ENCODE measurements at regions not wholly inside any gene's neighbourhood (a gene's known extent, or its start where the extent isn't known, plus 50 kb on each side); places are given as distances from the start of the nearest gene placed in this dataset.

GRCh38 chr2:147449323-147449991 lies 395.4 kb upstream of the ACVR2A start:
- Mint-ChIP-seq H3K27me3 (ENCODE audit: unreplicated experiment) (peaks cover 12% of the 10 kb centered on the region), H3K27ac (ENCODE audit: unreplicated experiment) (no peak overlapping the region), H3K4me1 (ENCODE audit: unreplicated experiment) (peaks cover 1% of the 10 kb centered on the region), H3K9me3 (ENCODE audit: unreplicated experiment) (no peaks in the 10 kb centered on the region), H3K36me3 (ENCODE audit: unreplicated experiment) (no peaks in the 10 kb centered on the region), H3K4me3 (ENCODE audit: unreplicated experiment) (no peak overlapping the region)
- DNase-seq (ENCODE audit: extremely low spot score, unreplicated experiment): no peak
- no peak for TF ChIP-seq CTCF (IDR thresholded peaks at IDR 0.05)

- Mint-ChIP-seq H3K36me3 (ENCODE audit: unreplicated experiment) (no peaks in the 10 kb centered on the region), H3K4me3 (ENCODE audit: unreplicated experiment) (no peak overlapping the region), H3K27me3 (ENCODE audit: unreplicated experiment) (peaks cover 2% of the 10 kb centered on the region), H3K9me3 (ENCODE audit: unreplicated experiment) (no peaks in the 10 kb centered on the region), H3K4me1 (ENCODE audit: unreplicated experiment) (no peaks in the 10 kb centered on the region), H3K27ac (ENCODE audit: unreplicated experiment) (no peak overlapping the region)
- DNase-seq (ENCODE audit: extremely low spot score, unreplicated experiment): no peak
- TF ChIP-seq CTCF (IDR thresholded peaks at IDR 0.05): no peak
Observed at GRCh38 chr2:147442816-147443215, 402.0 kb upstream of the ACVR2A start.

GRCh38 chr2:147441182-147441581 lies 403.6 kb upstream of the ACVR2A start:
- no peak for DNase-seq (ENCODE audit: extremely low spot score, unreplicated experiment)
- H3K27ac Mint-ChIP-seq (ENCODE audit: unreplicated experiment): no peak overlapping the region
- no peaks in the 10 kb centered on the region for H3K9me3 Mint-ChIP-seq (ENCODE audit: unreplicated experiment)
- H3K27me3 Mint-ChIP-seq (ENCODE audit: unreplicated experiment): peaks cover 2% of the 10 kb centered on the region
- H3K4me3 Mint-ChIP-seq (ENCODE audit: unreplicated experiment): no peak overlapping the region
- no peaks in the 10 kb centered on the region for H3K4me1 Mint-ChIP-seq (ENCODE audit: unreplicated experiment)
- TF ChIP-seq CTCF (IDR thresholded peaks at IDR 0.05): no peak
- H3K36me3 Mint-ChIP-seq (ENCODE audit: unreplicated experiment): no peaks in the 10 kb centered on the region

GRCh38 chr2:147440734-147441133 lies 404.1 kb upstream of the ACVR2A start:
- H3K4me3 Mint-ChIP-seq (ENCODE audit: unreplicated experiment): no peak overlapping the region
- no peaks in the 10 kb centered on the region for H3K36me3 Mint-ChIP-seq (ENCODE audit: unreplicated experiment)
- H3K27ac Mint-ChIP-seq (ENCODE audit: unreplicated experiment): no peak overlapping the region
- H3K27me3 Mint-ChIP-seq (ENCODE audit: unreplicated experiment): peaks cover 2% of the 10 kb centered on the region
- no peak for TF ChIP-seq CTCF (IDR thresholded peaks at IDR 0.05)
- no peak for DNase-seq (ENCODE audit: extremely low spot score, unreplicated experiment)
- H3K9me3 Mint-ChIP-seq (ENCODE audit: unreplicated experiment): no peaks in the 10 kb centered on the region
- no peaks in the 10 kb centered on the region for H3K4me1 Mint-ChIP-seq (ENCODE audit: unreplicated experiment)

GRCh38 chr2:147439986-147440385 lies 404.8 kb upstream of the ACVR2A start:
- Mint-ChIP-seq H3K27me3 (ENCODE audit: unreplicated experiment) (peaks cover 2% of the 10 kb centered on the region), H3K4me1 (ENCODE audit: unreplicated experiment) (no peaks in the 10 kb centered on the region), H3K36me3 (ENCODE audit: unreplicated experiment) (no peaks in the 10 kb centered on the region), H3K27ac (ENCODE audit: unreplicated experiment) (no peak overlapping the region), H3K9me3 (ENCODE audit: unreplicated experiment) (no peaks in the 10 kb centered on the region), H3K4me3 (ENCODE audit: unreplicated experiment) (no peak overlapping the region)
- TF ChIP-seq CTCF (IDR thresholded peaks at IDR 0.05): no peak
- DNase-seq (ENCODE audit: extremely low spot score, unreplicated experiment): no peak

All from osteocyte (in vitro differentiated cells).